ENCODE measurements at regions not wholly inside any gene's neighbourhood (a gene's known extent, or its start where the extent isn't known, plus 50 kb on each side); places are given as distances from the start of the nearest gene placed in this dataset.
A peak's percentile ranks its signal among the peaks of the same experiment; 100 is the strongest.

DNA sequence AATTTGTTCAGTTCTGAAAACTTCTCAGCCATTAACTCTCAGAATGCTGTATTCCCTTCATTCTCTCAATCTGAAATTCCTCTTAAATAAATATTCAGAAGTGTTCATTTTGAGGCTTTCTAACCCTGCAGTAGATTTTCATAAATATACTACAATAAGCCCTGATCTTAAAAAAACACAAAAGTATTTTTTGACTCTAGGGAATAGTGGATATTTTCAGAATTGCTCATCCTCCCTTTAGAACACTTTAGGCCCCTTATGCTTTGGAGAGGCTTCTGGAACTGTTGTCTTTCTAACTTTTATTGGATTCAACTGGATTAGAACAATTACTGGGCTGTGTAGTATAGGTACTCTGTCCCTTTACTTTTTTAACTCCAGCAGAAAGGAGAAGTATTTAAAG is 1662.6 kb upstream of the MIR17HG start:
- no peak for DNase-seq

DNA sequence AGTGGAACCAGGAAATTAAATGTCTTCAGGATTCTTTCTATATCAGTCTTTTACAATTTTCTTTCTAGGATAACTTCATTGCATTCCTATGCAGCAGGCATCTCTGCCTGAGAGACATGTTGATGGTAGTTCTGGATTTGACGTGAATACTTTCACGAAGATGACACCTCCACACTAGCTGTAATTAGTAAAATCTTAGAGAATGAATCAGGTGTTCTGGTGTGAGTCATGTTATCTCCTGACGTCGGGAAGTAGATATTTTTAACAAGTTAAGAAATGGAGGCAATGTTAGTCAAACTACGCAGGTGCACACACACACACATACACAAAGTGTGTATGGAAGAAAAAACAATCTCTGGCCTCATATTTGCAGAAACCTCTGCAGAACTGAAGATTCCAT is 1661.3 kb upstream of the MIR17HG start:
- DNase-seq: no peak

DNA sequence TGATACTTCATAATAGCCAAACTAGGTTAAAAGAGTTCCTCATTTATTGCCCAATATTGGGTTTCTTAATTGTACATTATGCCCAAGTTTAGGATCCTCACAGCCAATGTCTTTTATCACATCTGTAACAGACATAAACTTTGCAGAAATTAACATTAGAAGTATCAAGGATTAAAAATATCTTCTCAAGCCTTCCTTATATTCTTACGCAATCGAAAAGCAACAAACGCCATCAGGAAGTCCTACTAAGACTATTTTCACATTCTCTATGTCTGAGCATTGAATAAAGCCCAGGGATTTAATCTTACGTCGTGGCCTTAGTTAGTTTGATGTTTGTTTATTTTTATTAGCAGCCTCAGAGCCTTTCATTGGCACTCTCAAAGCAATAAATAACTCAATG is 1660.4 kb upstream of the MIR17HG start:
- DNase-seq: no peak

DNA sequence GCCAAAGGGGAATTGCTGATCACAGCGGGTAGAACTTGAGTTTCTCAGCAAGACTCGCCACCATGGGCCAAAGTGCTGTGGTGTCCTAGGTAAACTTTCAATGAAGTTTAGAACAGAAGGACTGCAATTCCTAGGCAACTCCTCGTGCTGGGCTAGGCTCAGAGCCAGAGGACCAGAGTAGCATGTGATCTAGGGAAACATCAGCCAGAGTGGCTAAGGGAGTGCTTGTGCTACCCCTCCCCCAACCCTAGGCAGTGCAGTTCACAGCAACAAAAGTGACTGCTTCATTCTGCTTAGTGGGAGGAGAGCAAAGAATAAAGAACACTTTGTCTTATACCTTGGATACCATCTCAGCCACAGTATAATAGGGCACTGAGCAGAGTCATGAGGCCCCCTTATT is 1658.6 kb upstream of the MIR17HG start:
- DNase-seq: peak; percentile 7

DNA sequence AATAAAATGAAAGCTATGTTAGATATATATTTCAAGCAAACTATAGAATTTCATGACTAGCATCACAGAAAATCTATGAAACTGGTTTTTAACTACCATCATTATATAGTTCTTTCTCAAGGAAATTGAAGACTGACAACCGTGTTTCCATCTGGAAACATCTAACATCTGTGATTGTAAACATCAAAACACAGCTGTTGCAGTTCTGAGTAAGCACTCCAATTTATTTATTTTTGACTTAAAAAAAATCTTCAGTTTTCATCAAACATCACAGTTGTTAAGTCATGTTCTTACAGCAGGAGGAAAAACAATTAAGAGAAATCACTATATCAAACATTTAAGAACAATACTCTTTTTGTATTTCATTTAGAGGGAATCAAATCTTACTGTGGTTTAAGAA is 1653.0 kb upstream of the MIR17HG start:
- DNase-seq: no peak

DNA sequence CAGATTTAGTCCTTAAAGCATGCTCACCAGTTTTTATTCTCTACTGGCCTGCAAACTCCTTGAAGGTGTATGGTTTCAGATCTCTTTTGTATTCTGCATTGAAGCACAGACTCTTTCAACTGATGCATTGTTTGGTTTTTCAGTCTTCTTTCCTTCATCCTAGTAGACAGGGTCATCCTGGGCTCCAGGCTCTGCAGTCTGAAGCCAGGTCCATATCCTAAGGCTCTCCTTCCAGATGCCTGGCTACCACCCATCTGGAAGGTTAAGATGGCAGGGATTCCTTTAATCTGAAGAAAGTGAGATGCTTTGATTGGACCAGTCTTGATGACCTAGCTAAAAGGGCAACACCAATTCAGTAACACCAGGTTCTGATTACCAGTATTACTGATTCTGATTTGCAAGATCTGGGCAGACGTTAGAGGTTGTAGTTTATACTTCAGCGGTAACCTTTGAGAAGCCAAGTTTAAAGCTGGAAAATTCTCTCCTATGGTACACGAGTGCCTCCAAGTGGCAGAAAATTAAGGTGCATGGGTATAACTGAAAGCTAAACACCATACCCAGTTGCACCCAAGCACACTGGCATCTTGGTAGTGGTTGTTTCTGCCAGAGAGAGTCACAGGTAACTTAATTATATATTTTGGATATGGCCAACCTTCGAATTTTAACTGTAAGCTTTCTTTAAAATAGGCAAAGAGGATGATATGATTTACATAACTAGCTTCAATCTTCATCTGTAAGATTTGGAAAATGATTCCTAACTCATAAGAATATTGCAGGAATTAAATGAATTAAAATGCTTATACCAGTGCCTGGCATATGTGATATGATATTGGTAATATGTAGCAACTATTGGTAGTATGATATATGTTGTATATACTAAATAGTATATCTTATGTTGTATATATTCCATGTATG is 1651.9 kb upstream of the MIR17HG start:
- DNase-seq: peak; percentile 73

DNA sequence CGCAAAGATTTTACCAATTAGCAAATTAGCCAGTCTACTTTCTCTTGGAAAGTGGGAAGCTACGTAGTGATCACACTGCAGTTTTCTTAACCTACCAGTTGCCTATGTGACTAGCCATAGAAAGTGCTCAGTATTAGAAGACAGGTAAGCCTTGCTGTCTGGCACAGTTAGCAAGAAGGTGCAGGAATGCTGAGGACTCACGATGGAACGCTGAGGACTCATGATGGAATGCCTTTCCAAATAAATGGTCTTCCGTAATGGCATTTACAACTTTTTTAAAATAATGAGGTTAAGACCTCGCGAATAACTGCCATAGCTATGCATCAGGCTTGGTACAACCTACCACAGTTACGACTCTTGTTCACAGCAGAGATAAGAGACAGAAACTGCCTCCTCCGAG is 1645.6 kb upstream of the MIR17HG start:
- no peak for DNase-seq

DNA sequence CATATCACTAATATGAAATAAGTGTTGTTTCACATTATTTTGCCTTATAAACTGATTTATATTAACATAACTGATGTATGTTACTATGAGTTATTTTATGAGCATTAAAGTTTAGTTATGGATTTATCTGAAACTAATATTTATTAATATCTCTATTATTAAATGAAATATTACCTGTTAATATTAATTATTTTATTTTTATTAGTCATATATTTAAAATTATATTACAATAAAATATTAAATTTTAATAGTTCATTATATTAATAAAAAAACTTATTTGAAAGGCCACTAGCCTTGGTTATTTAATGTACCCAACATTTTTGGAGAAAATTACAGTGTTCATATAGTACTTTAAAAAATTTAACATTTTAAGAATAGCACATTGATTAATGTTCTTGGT is 1643.4 kb upstream of the MIR17HG start:
- no peak for DNase-seq

DNA sequence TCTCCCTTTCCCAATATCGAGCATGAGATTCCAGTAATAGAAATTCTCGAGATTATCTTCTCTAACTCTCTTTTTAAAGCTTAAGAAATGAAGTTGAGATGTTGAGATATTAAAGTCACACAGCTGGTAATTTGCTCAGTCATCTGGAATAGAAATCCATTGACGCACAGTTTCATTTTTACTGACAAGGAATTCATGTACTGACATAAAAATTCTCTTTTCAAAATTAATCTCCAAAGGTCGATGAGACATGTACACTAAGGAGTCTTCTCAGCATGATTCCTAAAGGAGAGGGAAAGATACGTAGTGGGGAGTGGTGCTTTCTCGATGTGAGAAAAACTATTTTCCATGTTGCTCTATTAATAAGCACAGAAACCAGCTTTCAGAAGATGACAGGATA is 1639.5 kb upstream of the MIR17HG start:
- no peak for DNase-seq

DNA sequence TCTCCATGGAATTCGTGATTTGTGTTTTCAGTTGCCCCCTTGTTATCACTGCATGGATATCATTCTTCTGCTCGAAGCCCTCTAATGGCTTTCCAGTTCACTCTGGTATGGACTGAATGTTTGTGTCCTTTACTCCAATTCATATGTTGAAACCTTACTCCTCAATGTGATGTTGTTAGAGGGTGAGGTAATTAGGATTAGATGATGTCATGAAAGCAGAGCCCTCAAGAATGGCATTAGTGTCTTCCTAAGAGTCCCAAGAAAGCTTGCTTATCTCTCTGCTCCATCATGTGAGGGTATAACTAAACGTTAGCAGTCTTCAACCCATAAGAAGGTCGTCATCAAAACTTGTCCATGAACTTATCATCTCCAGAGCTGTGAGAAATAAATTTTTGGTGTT is 1626.3 kb upstream of the MIR17HG start:
- DNase-seq: no peak

DNA sequence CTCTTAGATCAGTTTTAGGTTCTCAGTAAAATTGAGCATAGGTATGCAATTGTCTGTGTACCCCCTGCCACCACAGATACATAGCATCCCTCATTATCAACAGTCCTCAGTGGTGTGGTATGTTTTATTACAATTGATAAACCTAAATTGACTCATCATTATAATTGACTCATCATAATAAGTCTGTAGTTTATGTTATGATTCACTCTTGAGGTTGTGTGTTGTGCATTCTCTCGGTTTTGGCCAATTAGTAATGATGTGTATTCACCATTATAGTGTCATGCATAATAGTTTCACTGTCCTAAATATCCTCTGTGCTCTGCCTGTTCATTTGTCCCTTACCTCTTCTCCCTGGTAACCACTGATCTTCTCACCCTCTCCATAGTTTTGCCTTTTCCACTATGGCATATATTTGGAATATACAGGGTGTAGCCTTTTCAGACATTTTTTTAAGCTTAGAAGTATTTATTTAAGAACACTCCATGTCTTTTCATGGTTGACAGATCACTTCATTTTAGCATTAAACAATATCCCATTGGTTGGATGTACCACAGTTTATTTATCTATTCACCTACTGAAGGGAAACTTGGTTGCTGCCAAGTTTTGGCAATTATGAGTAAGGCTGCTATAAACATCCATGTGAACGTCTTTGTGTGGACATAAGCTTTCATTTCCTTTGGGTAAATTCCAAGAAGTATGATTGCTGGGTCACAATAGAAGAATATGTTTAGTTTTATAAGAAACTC is 1620.6 kb upstream of the MIR17HG start:
- no peak for DNase-seq

DNA sequence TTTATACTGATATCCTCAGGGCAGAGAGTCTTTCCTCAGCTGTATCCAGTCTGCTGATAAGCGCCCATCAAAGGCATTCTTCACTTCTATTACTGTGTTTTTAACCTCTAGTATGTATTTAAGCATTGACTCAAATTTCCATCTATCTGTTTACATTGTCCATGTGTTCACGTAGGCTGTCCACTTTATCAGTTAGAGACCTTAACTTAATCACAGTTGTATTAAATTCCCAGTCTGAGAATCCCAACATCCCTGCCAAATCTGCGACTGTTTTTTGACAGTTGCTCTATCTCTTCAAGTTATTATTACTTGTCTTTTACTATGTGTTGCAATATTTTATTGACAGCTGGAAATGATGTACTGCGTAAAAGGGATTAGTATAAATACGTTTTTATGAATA is 1613.7 kb upstream of the MIR17HG start:
- DNase-seq: no peak

DNA sequence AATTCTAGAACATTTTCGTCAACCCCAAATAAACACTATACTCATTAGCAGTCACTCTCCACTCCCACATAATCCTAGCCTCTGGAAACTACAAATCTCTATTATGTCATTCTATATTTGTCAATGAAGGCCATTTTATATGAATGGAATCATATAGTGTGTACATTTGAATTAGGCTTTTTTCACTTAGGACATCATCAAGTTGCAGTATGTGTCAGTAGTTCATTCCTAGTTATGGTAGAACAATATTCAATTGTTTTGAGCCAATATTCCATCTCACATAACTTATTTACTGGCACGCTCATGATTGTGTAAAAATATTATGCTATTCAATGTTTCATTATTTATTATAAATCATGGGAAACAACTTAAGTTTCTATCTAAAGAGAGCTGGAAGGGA is 1610.4 kb upstream of the MIR17HG start:
- DNase-seq: no peak

DNA sequence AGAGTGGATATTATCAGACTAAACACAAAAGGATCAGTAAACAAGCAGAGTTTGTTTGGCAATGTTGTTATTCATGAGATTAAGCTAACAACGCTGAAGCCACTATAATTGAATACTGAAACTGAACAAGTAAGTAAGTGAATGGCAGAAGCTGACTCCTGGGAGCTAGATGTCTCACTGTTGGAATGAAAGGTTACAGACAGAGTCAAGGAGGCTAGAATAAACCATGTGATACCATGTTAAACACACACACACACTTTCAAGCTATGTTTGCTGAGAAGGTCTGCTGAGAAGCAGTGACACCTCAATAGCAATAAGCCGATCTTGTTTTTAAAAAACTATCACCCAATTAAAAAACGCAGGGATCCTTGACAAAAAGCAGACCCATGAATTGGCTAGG is 1609.4 kb upstream of the MIR17HG start:
- DNase-seq: no peak

DNA sequence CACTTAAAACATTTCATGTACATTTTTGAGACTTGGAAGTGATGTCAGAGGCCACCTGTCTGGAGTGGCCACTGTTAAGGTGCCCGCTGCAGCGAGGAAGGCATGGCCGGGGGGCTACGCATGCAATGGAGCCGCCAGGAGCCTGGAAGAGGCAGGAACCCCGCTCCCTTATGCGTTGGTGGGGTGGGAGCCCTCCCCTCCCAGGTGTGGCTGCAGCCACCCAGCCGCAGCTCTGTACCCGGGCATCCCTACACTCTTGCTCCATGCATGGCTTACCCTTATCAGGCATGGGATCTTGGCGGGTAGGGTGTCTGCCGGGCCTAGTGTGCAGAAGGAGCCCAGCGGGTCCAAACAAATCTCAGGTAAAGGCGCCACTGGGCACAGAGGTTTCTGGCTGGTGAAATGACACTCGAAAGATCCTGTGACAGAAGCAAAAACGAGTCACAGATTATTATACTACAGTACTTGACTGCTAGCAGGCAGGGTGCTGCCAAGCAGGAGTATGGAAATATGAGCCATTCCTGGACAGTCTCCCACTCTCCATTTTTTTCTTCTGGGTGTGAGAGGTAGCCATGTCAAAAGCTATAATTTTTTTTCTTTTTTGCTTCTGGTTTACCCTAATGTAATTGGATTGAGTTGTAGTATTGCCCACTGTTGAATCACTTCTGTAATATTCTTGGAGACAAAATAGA is 1606.3 kb upstream of the MIR17HG start:
- DNase-seq: no peak

DNA sequence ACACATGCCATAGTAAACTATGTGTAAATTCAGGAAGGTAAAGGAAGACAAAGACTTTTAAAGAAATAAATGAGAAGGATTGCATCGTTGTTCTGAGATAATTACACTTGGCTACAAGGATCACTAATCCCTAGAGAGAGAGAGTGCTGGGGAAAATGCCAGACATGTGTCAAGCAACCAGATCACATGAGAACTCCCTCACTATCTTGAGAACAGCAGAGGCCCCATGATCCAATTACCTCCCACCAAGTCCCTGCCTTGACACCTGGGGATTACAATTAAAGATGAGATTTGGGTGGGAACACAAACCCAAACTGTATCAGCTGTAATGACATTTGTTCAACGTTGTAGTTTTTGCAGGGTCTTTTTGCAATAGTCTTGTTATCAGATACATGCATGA is 1600.9 kb upstream of the MIR17HG start:
- DNase-seq: no peak

DNA sequence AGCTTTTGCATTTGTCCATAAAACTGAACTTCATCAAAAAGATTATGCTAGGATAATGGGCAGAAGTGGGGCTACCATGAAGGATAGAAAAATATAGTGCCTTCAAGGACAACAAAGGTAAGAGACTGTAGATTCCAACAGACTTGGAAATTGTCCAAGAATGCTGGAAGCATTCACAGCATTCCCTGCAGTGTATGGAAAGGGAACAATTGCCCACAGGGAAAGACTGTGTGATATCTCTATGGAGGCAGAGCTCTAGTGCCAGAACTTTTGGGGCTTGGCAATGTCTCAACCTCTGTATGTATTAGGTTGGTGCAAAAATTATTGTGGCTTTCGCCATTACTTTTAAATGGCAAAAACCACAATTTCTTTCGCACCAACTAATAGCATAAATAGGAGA is 1598.8 kb upstream of the MIR17HG start:
- no peak for DNase-seq

DNA sequence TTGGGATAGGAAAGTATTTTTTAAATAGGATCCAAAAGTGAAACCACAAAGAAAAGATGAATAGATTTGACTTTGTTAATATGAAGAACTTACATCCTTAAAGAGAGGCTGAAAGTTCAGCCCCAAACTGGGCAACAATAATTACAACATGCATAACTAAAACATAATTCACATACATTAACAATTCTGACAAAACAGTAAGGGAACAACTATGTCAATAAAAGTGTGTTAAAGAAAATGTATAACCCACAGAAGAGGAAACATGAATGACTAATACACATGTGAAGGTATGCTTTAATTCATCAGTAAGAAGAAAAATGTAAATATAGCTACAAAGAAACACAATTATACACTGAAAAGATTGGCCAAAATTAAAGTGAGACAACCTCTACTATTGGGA is 1597.6 kb upstream of the MIR17HG start:
- no peak for DNase-seq

DNA sequence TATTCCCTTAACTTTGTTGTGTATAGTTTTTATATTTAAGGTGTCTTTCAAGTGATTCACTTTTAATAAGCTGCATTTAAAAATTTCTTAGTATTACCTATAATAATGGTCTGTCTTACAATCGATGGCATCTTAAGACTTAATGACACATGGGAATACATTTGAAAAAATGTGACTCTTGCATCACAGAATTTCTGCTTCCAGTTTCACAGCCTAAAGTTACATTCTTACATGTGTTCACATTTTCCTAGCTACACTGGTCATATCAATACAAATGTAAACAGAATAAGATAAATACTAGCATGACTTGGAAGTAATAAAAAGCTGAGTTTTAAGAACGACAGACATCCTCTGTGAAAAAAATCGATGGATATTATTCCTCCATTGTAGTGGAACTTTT is 1597.1 kb upstream of the MIR17HG start:
- DNase-seq: no peak

DNA sequence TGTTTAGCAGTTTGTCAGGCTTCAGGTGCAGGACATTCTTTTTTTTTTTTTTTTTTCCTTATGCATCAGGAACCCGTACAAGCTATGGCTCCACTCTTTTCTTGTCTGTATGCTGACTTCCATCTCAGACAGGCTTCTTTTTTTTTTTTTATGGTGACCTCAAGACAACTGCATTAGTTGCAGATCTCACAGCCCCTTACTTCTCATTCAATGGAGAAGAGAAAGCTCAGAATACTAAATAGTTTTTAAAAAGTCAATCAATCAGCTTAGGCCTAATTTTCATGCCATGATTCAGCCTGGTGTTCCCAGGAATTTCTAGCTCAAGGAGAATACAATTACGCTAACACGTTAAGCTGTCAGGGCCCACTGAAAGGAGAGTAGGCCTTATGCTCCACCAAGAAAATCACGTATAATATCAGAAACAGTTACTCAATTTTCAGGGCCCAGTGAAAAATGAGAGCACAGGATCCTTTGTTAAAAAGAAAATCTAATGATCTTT is 1596.0 kb upstream of the MIR17HG start:
- DNase-seq: no peak

DNA sequence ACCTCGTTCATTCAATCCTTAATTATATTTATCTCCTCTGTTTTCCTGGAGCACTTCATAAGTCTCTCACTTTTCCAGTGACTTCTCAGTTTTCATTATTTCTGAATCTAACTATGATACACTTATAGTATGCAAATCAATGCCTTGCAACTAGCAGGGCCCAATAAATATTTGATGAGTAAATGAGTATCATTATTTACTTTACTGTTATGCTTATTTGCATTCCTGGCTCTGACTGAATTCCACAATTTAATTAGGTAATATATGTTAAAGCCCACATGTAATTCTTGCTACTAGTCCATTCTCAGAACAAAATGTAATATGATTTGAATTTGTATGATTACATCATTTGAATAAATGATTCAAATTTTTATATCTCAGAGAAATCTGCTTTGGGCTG is 1595.1 kb upstream of the MIR17HG start:
- no peak for DNase-seq

DNA sequence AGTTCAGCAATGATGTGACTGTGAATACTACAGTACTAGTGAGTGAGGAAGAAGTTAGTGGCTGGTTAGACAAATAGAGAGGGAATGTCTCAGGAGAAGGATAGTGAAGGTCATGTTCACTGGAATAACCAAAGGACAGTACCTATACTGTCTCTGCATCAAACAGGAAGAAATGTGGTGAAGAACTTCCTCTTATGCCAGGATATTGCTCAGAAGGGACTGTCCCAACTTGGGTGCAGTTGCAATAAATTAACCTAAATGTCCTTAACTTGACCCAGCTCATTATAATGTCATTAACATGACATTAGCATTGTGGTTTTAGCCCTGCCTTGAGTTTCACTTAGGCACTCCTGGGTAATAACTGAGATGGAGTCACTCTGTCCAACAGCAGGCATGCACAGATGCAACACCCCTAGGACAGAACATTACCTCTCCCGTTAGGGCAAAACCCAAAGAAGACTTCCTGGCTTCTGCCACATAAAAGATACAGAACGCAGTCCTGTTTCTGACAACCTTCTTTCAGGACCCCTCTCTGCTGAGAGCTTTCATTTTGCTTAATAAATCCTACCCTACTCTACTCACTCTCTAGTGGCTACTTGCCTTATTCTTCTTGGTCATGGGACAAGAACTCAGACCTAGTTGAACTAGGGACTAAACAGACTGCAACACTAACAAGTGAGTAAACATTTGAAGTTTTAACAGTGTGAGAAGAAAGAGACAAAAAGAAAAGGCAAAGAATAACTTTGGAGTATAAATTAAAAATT is 1591.6 kb upstream of the MIR17HG start:
- peak; percentile 13 for DNase-seq

DNA sequence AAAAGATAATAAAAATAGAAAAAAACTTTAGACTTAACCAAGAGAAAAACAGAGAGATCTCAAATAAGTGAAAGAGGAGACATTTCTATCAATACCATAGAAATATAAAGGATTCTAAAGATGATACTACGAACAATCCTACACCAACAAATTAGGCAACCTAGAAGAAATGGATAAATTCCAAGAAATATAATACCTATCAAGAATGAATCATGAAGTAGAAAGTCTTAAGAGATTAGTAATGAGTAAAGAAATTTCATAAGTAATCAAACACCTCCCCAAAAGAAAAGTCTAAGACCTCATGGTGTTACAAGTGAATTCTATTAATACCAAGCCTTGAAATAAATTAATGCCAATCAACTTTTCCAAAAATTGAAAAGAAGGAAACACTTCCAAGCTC is 1584.5 kb upstream of the MIR17HG start:
- DNase-seq: no peak

Data from OCI-M1 (cell line).